SH-SY5Y (cell line): ENCODE measurements at regions not wholly inside any gene's neighbourhood (a gene's known extent, or its start where the extent isn't known, plus 50 kb on each side); places are given as distances from the start of the nearest gene placed in this dataset.

Source experiments
- GATA2 ChIP-seq: IDR thresholded peaks from 2 replicates; pipeline ENCODE4 v1.6.1; 2011; ENCODE audit warnings: mild to moderate bottlenecking, low read depth, low read length
- GATA3 ChIP-seq: IDR thresholded peaks from 2 replicates; pipeline ENCODE4 v1.6.1; 2011; ENCODE audit warnings: low read depth, mild to moderate bottlenecking, low read length, moderate library complexity

DNA sequence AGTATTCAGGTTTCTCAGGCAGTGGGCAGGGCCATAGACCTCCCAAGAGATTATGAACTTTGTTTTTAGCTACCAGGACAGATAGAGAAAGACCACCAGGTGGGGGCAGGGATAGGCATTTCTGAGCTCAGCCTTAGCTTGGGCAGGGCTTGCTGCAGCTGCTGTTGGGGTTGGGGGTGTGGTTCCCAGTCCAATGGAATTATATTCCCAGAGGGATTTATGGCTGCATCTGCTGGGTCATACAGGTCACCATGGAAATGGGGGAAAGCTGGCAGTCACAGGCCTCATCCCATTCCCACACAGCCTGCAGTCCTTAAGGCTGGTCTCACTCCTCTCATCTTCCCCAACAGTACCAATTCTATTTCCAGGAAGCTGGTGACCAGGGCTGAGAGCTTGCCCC is 144.6 kb upstream of the ZPLD1 start:
- TF ChIP-seq GATA3, result no peak
- no peak for TF ChIP-seq GATA2
